Panc1 (cell line): ENCODE measurements at regions not wholly inside any gene's neighbourhood (a gene's known extent, or its start where the extent isn't known, plus 50 kb on each side); places are given as distances from the start of the nearest gene placed in this dataset.

Source experiments
- ATAC-seq: fragments of 200-7000 bp; cut with Tn5 transposase; 2 replicates; pipeline ENCODE4 v1.9.1; 2020; ENCODE audit warnings: mild to moderate bottlenecking, moderate library complexity
- BruUV-seq: library from RNA; stranded (reverse); fragments of 400-500 nt; replicated peaks from 2 replicates; lab custom pipeline; 2021; lab: Mats Ljungman, UMichigan
- CTCF ChIA-PET: fragments of 300-600 bp; sonication (Branson Sonifier 250); formaldehyde crosslinking; loops from one replicate; lab custom pipeline; 2022; ENCODE audit warnings: antibody characterized with exemption; lab: Charles Lee
- POLR2A ChIA-PET: fragments of 300-600 bp; sonication (Branson Sonifier 250); formaldehyde crosslinking; loops from one replicate; lab custom pipeline; 2022; ENCODE audit warnings: antibody characterized with exemption; lab: Charles Lee
- DNase-seq: peaks from one replicate; pipeline ENCODE4 v3.0.0-alpha.2; 2010; ENCODE audit warnings: low read depth, low spot score
- H3K27ac ChIP-seq: 2 replicates; pipeline ENCODE4 v1.5.1; 2011; ENCODE audit warnings: mild to moderate bottlenecking, low read length, inconsistent platforms
- H3K27me3 ChIP-seq: fragments of 200-500 bp; sonication (Bioruptor generic); 2 replicates; pipeline ENCODE4 v1.6.0; 2014; ENCODE audit warnings: low read length, inconsistent platforms; ENCODE audit not compliant: control insufficient read depth, insufficient read depth
- H3K36me3 ChIP-seq: fragments of 200-500 bp; sonication (Bioruptor generic); 2 replicates; pipeline ENCODE4 v1.5.1; 2014; ENCODE audit warnings: inconsistent platforms, mild to moderate bottlenecking, low read length, moderate library complexity; ENCODE audit not compliant: control insufficient read depth, insufficient read depth
- H3K4me1 ChIP-seq: 2 replicates; pipeline ENCODE4 v1.5.1; 2011; ENCODE audit warnings: inconsistent platforms, mild to moderate bottlenecking, low read length, moderate library complexity; ENCODE audit not compliant: control insufficient read depth, insufficient read depth
- H3K4me3 ChIP-seq, 2 experiments: 2 replicates each; pipeline ENCODE4 v1.5.1; 2011 to 2012; ENCODE audit warnings: low read depth in 2 of 2, low read length in 2 of 2, mild to moderate bottlenecking in 2 of 2, inconsistent platforms in 1 of 2, moderate library complexity in 1 of 2
- H3K9me3 ChIP-seq: fragments of 200-500 bp; sonication (Bioruptor generic); 2 replicates; pipeline ENCODE4 v1.5.1; 2014; ENCODE audit warnings: low read depth, mild to moderate bottlenecking, inconsistent platforms, low read length, moderate library complexity; ENCODE audit not compliant: control insufficient read depth, insufficient read depth
- POLR2AphosphoS5 ChIP-seq: IDR thresholded peaks from 2 replicates; pipeline ENCODE4 v1.6.1; 2012; ENCODE audit warnings: mild to moderate bottlenecking, low read depth, low read length, moderate library complexity
- SIN3A ChIP-seq: IDR thresholded peaks from 2 replicates; pipeline ENCODE4 v1.6.1; 2012; ENCODE audit warnings: low read depth, mild to moderate bottlenecking, low read length, moderate library complexity, borderline replicate concordance; ENCODE audit not compliant: insufficient read depth
- TCF7L2 ChIP-seq: IDR thresholded peaks from 2 replicates; pipeline ENCODE4 v1.6.1; 2011; ENCODE audit warnings: mild to moderate bottlenecking, low read depth, low read length, inconsistent platforms
- in situ Hi-C: cut with HindIII; loops from 2 replicates; pipeline ENCODE4 v1.10.0; 2016; ENCODE audit warnings: low sequenced_read_pairs, low pct_unique_long_range_greater_than_20kb
- intact Hi-C: fragments of 100-400 bp; cut with micrococcal nuclease; formaldehyde crosslinking; loops from one replicate; pipeline ENCODE4 v1.10.0; 2022; ENCODE audit not compliant: unreplicated experiment
- TF ChIP-seq, protein P1 (sequence below), 2 experiments: IDR thresholded peaks; 2 replicates each; pipeline ENCODE4 v1.6.1; 2011 to 2012; ENCODE audit warnings: low read depth in 2 of 2, control low read depth in 1 of 2, low read length in 1 of 2, mild to moderate bottlenecking in 1 of 2, moderate library complexity in 1 of 2; ENCODE audit not compliant: insufficient read depth in 1 of 2
- TF ChIP-seq, protein P2 (sequence below): fragments of 450-650 bp; IDR thresholded peaks from 2 replicates; pipeline ENCODE4 v1.5.1; 2017; ENCODE audit warnings: mild to moderate bottlenecking

DNA sequence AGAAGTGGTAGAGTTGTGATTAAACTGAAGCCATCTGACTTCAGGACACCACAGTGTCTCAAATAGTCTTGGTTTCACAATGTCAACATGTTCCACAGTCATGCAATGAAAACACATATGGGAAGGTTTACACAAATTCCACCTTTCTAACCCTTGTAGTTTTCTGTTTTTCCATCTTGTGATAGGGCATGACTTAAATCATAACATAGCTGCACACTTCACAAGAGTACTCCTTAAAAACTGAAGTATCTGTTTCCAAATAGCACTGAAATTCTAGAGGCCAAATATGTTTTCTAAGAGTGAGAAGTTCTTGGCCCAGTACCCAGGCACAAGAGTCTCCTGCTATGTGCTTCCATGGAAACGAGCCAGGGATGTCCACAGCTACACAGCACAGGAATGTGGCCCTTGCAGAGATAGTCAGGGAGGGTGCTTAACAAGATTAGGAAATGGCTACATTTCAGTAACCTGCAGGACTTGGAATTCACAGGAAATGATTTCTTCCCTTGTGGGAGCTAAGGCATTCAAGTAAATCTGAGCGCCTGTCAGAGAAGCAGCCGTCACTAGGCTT is 269.1 kb downstream of the NDFIP2 start:
- CTCF ChIA-PET: no interaction called here
- Histone ChIP-seq H3K4me1 (no peaks in the 10 kb centered on the region), H3K9me3 (no peaks in the 10 kb centered on the region), H3K27ac (no peak overlapping the region), H3K4me3 (no peak overlapping the region), H3K36me3 (no peaks in the 10 kb centered on the region), H3K27me3 (no peaks in the 10 kb centered on the region)
- no peak for ATAC-seq
- in situ Hi-C loops: no loop called here
- intact Hi-C loops: no loop called here
- POLR2A ChIA-PET: no interaction called here
- TF ChIP-seq, protein P1, sequence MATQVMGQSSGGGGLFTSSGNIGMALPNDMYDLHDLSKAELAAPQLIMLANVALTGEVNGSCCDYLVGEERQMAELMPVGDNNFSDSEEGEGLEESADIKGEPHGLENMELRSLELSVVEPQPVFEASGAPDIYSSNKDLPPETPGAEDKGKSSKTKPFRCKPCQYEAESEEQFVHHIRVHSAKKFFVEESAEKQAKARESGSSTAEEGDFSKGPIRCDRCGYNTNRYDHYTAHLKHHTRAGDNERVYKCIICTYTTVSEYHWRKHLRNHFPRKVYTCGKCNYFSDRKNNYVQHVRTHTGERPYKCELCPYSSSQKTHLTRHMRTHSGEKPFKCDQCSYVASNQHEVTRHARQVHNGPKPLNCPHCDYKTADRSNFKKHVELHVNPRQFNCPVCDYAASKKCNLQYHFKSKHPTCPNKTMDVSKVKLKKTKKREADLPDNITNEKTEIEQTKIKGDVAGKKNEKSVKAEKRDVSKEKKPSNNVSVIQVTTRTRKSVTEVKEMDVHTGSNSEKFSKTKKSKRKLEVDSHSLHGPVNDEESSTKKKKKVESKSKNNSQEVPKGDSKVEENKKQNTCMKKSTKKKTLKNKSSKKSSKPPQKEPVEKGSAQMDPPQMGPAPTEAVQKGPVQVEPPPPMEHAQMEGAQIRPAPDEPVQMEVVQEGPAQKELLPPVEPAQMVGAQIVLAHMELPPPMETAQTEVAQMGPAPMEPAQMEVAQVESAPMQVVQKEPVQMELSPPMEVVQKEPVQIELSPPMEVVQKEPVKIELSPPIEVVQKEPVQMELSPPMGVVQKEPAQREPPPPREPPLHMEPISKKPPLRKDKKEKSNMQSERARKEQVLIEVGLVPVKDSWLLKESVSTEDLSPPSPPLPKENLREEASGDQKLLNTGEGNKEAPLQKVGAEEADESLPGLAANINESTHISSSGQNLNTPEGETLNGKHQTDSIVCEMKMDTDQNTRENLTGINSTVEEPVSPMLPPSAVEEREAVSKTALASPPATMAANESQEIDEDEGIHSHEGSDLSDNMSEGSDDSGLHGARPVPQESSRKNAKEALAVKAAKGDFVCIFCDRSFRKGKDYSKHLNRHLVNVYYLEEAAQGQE (IDR thresholded peaks at IDR 0.05; ENCODE audit: insufficient read depth in 1 of 2, low read depth in 2 of 2, low read length in 1 of 2): no peak
- TF ChIP-seq POLR2AphosphoS5: no peak
- no peak for TF ChIP-seq TCF7L2
- TF ChIP-seq, protein P2, sequence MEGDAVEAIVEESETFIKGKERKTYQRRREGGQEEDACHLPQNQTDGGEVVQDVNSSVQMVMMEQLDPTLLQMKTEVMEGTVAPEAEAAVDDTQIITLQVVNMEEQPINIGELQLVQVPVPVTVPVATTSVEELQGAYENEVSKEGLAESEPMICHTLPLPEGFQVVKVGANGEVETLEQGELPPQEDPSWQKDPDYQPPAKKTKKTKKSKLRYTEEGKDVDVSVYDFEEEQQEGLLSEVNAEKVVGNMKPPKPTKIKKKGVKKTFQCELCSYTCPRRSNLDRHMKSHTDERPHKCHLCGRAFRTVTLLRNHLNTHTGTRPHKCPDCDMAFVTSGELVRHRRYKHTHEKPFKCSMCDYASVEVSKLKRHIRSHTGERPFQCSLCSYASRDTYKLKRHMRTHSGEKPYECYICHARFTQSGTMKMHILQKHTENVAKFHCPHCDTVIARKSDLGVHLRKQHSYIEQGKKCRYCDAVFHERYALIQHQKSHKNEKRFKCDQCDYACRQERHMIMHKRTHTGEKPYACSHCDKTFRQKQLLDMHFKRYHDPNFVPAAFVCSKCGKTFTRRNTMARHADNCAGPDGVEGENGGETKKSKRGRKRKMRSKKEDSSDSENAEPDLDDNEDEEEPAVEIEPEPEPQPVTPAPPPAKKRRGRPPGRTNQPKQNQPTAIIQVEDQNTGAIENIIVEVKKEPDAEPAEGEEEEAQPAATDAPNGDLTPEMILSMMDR: no peak
- no peak for TF ChIP-seq SIN3A
- DNase-seq: no peak
- BruUV-seq: no TSS peak

DNA sequence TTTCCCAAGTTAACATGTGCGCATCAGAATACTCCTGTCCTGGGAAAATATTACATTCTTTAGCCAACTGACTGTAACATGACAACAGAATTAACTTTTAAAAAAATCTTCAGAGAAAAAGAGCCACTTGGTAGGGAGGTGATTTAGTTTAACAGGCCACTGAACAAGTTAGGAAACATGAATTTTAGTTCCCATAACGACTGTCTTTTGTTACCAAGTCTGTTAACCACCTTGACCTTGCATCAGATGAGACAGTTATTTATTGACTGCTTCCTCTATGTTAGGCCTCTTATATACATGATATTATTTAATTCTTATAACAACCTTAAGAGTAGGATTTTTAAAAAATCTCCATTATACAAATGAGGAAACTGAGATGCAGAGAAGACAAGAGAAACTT is 268.6 kb downstream of the NDFIP2 start:
- no peaks in the 10 kb centered on the region for H3K4me1 ChIP-seq
- intact Hi-C loops (no loop called here), in situ Hi-C loops (no loop called here)
- DNase-seq (no peak), ATAC-seq (no peak)
- TF ChIP-seq, protein P1 (IDR thresholded peaks at IDR 0.05; ENCODE audit: insufficient read depth in 1 of 2, low read depth in 2 of 2, low read length in 1 of 2): no peak
- TF ChIP-seq SIN3A (no peak), TCF7L2 (no peak), POLR2AphosphoS5 (no peak)
- TF ChIP-seq, protein P2: no peak
- no peak overlapping the region for H3K4me3 ChIP-seq
- CTCF ChIA-PET: no interaction called here
- no peaks in the 10 kb centered on the region for H3K9me3 ChIP-seq
- no peaks in the 10 kb centered on the region for H3K27me3 ChIP-seq
- BruUV-seq: no TSS peak
- POLR2A ChIA-PET: no interaction called here
- H3K27ac ChIP-seq: no peak overlapping the region
- H3K36me3 ChIP-seq: no peaks in the 10 kb centered on the region
